ENCODE measurements at regions not wholly inside any gene's neighbourhood (a gene's known extent, or its start where the extent isn't known, plus 50 kb on each side); places are given as distances from the start of the nearest gene placed in this dataset.

- no peak for DNase-seq
- H3K4me1 ChIP-seq (ENCODE audit: control insufficient read depth in 3 of 3, insufficient read depth in 2 of 3, low read depth in 1 of 3, low read length in 2 of 3): no peaks in the 10 kb centered on the region
- WGBS, 3 donors: 48 to 86% (median 60%) methylated on average over 1 of the region's 1 CpG
- no peak overlapping the region for H3K4me3 ChIP-seq (ENCODE audit: low read depth in 1 of 3, low read length in 3 of 3)
- peaks cover 0 to 4% (median 0%) of the 10 kb centered on the region in 3 donors for H3K27me3 ChIP-seq (ENCODE audit: control insufficient read depth in 3 of 3, insufficient read depth in 3 of 3, low read length in 3 of 3)
- no peaks in the 10 kb centered on the region for H3K9me3 ChIP-seq (ENCODE audit: control insufficient read depth in 2 of 2, insufficient read depth in 1 of 2, low read depth in 1 of 2, low read length in 1 of 2)
- peaks cover 0 to 3% (median 0%) of the 10 kb centered on the region in 3 donors for H3K36me3 ChIP-seq (ENCODE audit: control insufficient read depth in 3 of 3, insufficient read depth in 2 of 3, low read depth in 1 of 3, low read length in 3 of 3)
- no peak overlapping the region for H3K27ac ChIP-seq (ENCODE audit: low read depth in 1 of 3, low read length in 2 of 3)
- FAIRE-seq: no peak
Measured at GRCh38 chr4:82036181-82036580, 337.6 kb downstream of the HNRNPD start.

GRCh38 chr4:82034878-82035277 lies 338.9 kb downstream of the HNRNPD start:
- H3K36me3 ChIP-seq (ENCODE audit: control insufficient read depth in 3 of 3, insufficient read depth in 2 of 3, low read depth in 1 of 3, low read length in 3 of 3): peaks cover 0 to 3% (median 0%) of the 10 kb centered on the region in 3 donors
- H3K27ac ChIP-seq (ENCODE audit: low read depth in 1 of 3, low read length in 2 of 3): no peak overlapping the region
- DNase-seq (no peak), FAIRE-seq (no peak)
- H3K4me3 ChIP-seq (ENCODE audit: low read depth in 1 of 3, low read length in 3 of 3): no peak overlapping the region
- 82 to 91% (median 88%) methylated on average over 2 of the region's 2 CpGs for WGBS, 3 donors
- no peaks in the 10 kb centered on the region for H3K9me3 ChIP-seq (ENCODE audit: control insufficient read depth in 2 of 2, insufficient read depth in 1 of 2, low read depth in 1 of 2, low read length in 1 of 2)
- peaks cover 0 to 4% (median 0%) of the 10 kb centered on the region in 3 donors for H3K27me3 ChIP-seq (ENCODE audit: control insufficient read depth in 3 of 3, insufficient read depth in 3 of 3, low read length in 3 of 3)
- H3K4me1 ChIP-seq (ENCODE audit: control insufficient read depth in 3 of 3, insufficient read depth in 2 of 3, low read depth in 1 of 3, low read length in 2 of 3): no peaks in the 10 kb centered on the region

- no peak overlapping the region for H3K4me3 ChIP-seq (ENCODE audit: low read depth in 1 of 3, low read length in 3 of 3)
- no peak for FAIRE-seq
- H3K4me1 ChIP-seq (ENCODE audit: control insufficient read depth in 3 of 3, insufficient read depth in 2 of 3, low read depth in 1 of 3, low read length in 2 of 3): no peaks in the 10 kb centered on the region
- peaks cover 0 to 3% (median 0%) of the 10 kb centered on the region in 3 donors for H3K36me3 ChIP-seq (ENCODE audit: control insufficient read depth in 3 of 3, insufficient read depth in 2 of 3, low read depth in 1 of 3, low read length in 3 of 3)
- WGBS, 3 donors: 58 to 73% (median 67%) methylated on average over 2 of the region's 2 CpGs
- DNase-seq: no peak
- H3K9me3 ChIP-seq (ENCODE audit: control insufficient read depth in 2 of 2, insufficient read depth in 1 of 2, low read depth in 1 of 2, low read length in 1 of 2): no peaks in the 10 kb centered on the region
- H3K27me3 ChIP-seq (ENCODE audit: control insufficient read depth in 3 of 3, insufficient read depth in 3 of 3, low read length in 3 of 3): peaks cover 0 to 4% (median 0%) of the 10 kb centered on the region in 3 donors
- H3K27ac ChIP-seq (ENCODE audit: low read depth in 1 of 3, low read length in 2 of 3): no peak overlapping the region
Measured at GRCh38 chr4:82033862-82034261, 339.9 kb downstream of the HNRNPD start.

- Histone ChIP-seq H3K9me3 (ENCODE audit: control insufficient read depth in 2 of 2, insufficient read depth in 1 of 2, low read depth in 1 of 2, low read length in 1 of 2) (no peaks in the 10 kb centered on the region), H3K36me3 (ENCODE audit: control insufficient read depth in 3 of 3, insufficient read depth in 2 of 3, low read depth in 1 of 3, low read length in 3 of 3) (peaks cover 0 to 3% (median 0%) of the 10 kb centered on the region in 3 donors), H3K4me3 (ENCODE audit: low read depth in 1 of 3, low read length in 3 of 3) (no peak overlapping the region), H3K27ac (ENCODE audit: low read depth in 1 of 3, low read length in 2 of 3) (no peak overlapping the region), H3K27me3 (ENCODE audit: control insufficient read depth in 3 of 3, insufficient read depth in 3 of 3, low read length in 3 of 3) (peaks cover 0 to 2% (median 0%) of the 10 kb centered on the region in 3 donors), H3K4me1 (ENCODE audit: control insufficient read depth in 3 of 3, insufficient read depth in 2 of 3, low read depth in 1 of 3, low read length in 2 of 3) (no peaks in the 10 kb centered on the region)
- 69 to 78% (median 71%) methylated on average over 2 of the region's 2 CpGs for WGBS, 3 donors
- DNase-seq: no peak
- no peak for FAIRE-seq
Measured at GRCh38 chr4:82031376-82031927, 342.3 kb downstream of the HNRNPD start.

- Histone ChIP-seq H3K27ac (ENCODE audit: low read depth in 1 of 3, low read length in 2 of 3) (no peak overlapping the region), H3K27me3 (ENCODE audit: control insufficient read depth in 3 of 3, insufficient read depth in 3 of 3, low read length in 3 of 3) (no peaks in the 10 kb centered on the region), H3K9me3 (ENCODE audit: control insufficient read depth in 2 of 2, insufficient read depth in 1 of 2, low read depth in 1 of 2, low read length in 1 of 2) (peaks cover 0 to 8% of the 10 kb centered on the region in 2 donors), H3K36me3 (ENCODE audit: control insufficient read depth in 3 of 3, insufficient read depth in 2 of 3, low read depth in 1 of 3, low read length in 3 of 3) (peaks cover 0 to 3% (median 0%) of the 10 kb centered on the region in 3 donors), H3K4me3 (ENCODE audit: low read depth in 1 of 3, low read length in 3 of 3) (no peak overlapping the region), H3K4me1 (ENCODE audit: control insufficient read depth in 3 of 3, insufficient read depth in 2 of 3, low read depth in 1 of 3, low read length in 2 of 3) (no peaks in the 10 kb centered on the region)
- DNase-seq (peak; percentile 31 to 65), FAIRE-seq (no peak)
- WGBS, 3 donors: 77 to 84% (median 79%) methylated on average over 2 of the region's 2 CpGs
Measured at GRCh38 chr4:82017680-82018079, 356.1 kb downstream of the HNRNPD start.

GRCh38 chr4:82005158-82005557 lies 368.6 kb downstream of the HNRNPD start:
- H3K4me1 ChIP-seq (ENCODE audit: control insufficient read depth in 3 of 3, insufficient read depth in 2 of 3, low read depth in 1 of 3, low read length in 2 of 3): peaks cover 0 to 11% (median 0%) of the 10 kb centered on the region in 3 donors
- H3K4me3 ChIP-seq (ENCODE audit: low read depth in 1 of 3, low read length in 3 of 3): no peak overlapping the region
- no peaks in the 10 kb centered on the region for H3K27me3 ChIP-seq (ENCODE audit: control insufficient read depth in 3 of 3, insufficient read depth in 3 of 3, low read length in 3 of 3)
- FAIRE-seq (no peak), DNase-seq (peak in 1 of 2 donors; percentile 21)
- peaks cover 0 to 4% (median 0%) of the 10 kb centered on the region in 3 donors for H3K36me3 ChIP-seq (ENCODE audit: control insufficient read depth in 3 of 3, insufficient read depth in 2 of 3, low read depth in 1 of 3, low read length in 3 of 3)
- H3K9me3 ChIP-seq (ENCODE audit: control insufficient read depth in 2 of 2, insufficient read depth in 1 of 2, low read depth in 1 of 2, low read length in 1 of 2): peaks cover 0 to 14% of the 10 kb centered on the region in 2 donors
- no peak overlapping the region for H3K27ac ChIP-seq (ENCODE audit: low read depth in 1 of 3, low read length in 2 of 3)
- 40 to 54% (median 48%) methylated on average over 1 of the region's 1 CpG for WGBS, 3 donors

GRCh38 chr4:81997313-81997712 lies 376.5 kb downstream of the HNRNPD start:
- DNase-seq (no peak), FAIRE-seq (no peak)
- WGBS, 3 donors: 36 to 65% (median 39%) methylated on average over 2 of the region's 2 CpGs
- H3K9me3 ChIP-seq (ENCODE audit: control insufficient read depth in 2 of 2, insufficient read depth in 1 of 2, low read depth in 1 of 2, low read length in 1 of 2): peaks cover 0 to 5% of the 10 kb centered on the region in 2 donors
- H3K36me3 ChIP-seq (ENCODE audit: control insufficient read depth in 3 of 3, insufficient read depth in 2 of 3, low read depth in 1 of 3, low read length in 3 of 3): peaks cover 0 to 4% (median 0%) of the 10 kb centered on the region in 3 donors
- H3K27me3 ChIP-seq (ENCODE audit: control insufficient read depth in 3 of 3, insufficient read depth in 3 of 3, low read length in 3 of 3): no peaks in the 10 kb centered on the region
- H3K4me3 ChIP-seq (ENCODE audit: low read depth in 1 of 3, low read length in 3 of 3): no peak overlapping the region
- H3K4me1 ChIP-seq (ENCODE audit: control insufficient read depth in 3 of 3, insufficient read depth in 2 of 3, low read depth in 1 of 3, low read length in 2 of 3): no peaks in the 10 kb centered on the region
- no peak overlapping the region for H3K27ac ChIP-seq (ENCODE audit: low read depth in 1 of 3, low read length in 2 of 3)

- Histone ChIP-seq H3K36me3 (ENCODE audit: control insufficient read depth in 3 of 3, insufficient read depth in 2 of 3, low read depth in 1 of 3, low read length in 3 of 3) (no peaks in the 10 kb centered on the region), H3K4me3 (ENCODE audit: low read depth in 1 of 3, low read length in 3 of 3) (no peak overlapping the region), H3K27ac (ENCODE audit: low read depth in 1 of 3, low read length in 2 of 3) (no peak overlapping the region), H3K4me1 (ENCODE audit: control insufficient read depth in 3 of 3, insufficient read depth in 2 of 3, low read depth in 1 of 3, low read length in 2 of 3) (no peaks in the 10 kb centered on the region), H3K27me3 (ENCODE audit: control insufficient read depth in 3 of 3, insufficient read depth in 3 of 3, low read length in 3 of 3) (peaks cover 0 to 2% (median 0%) of the 10 kb centered on the region in 3 donors), H3K9me3 (ENCODE audit: control insufficient read depth in 2 of 2, insufficient read depth in 1 of 2, low read depth in 1 of 2, low read length in 1 of 2) (no peaks in the 10 kb centered on the region)
- DNase-seq (no peak), FAIRE-seq (no peak)
- 4 to 29% (median 16%) methylated on average over 1 of the region's 1 CpG for WGBS, 3 donors
Measured at GRCh38 chr4:81990898-81991297, 382.9 kb downstream of the HNRNPD start.

GRCh38 chr4:81990211-81990610 lies 383.6 kb downstream of the HNRNPD start:
- no peaks in the 10 kb centered on the region for H3K36me3 ChIP-seq (ENCODE audit: control insufficient read depth in 3 of 3, insufficient read depth in 2 of 3, low read depth in 1 of 3, low read length in 3 of 3)
- DNase-seq (no peak), FAIRE-seq (no peak)
- H3K4me1 ChIP-seq (ENCODE audit: control insufficient read depth in 3 of 3, insufficient read depth in 2 of 3, low read depth in 1 of 3, low read length in 2 of 3): no peaks in the 10 kb centered on the region
- H3K9me3 ChIP-seq (ENCODE audit: control insufficient read depth in 2 of 2, insufficient read depth in 1 of 2, low read depth in 1 of 2, low read length in 1 of 2): no peaks in the 10 kb centered on the region
- H3K27me3 ChIP-seq (ENCODE audit: control insufficient read depth in 3 of 3, insufficient read depth in 3 of 3, low read length in 3 of 3): peaks cover 0 to 2% (median 0%) of the 10 kb centered on the region in 3 donors
- no peak overlapping the region for H3K27ac ChIP-seq (ENCODE audit: low read depth in 1 of 3, low read length in 2 of 3)
- no peak overlapping the region for H3K4me3 ChIP-seq (ENCODE audit: low read depth in 1 of 3, low read length in 3 of 3)
- WGBS, 3 donors: 52 to 61% (median 59%) methylated on average over 4 of the region's 4 CpGs

Data from small intestine (tissue), 7 donors.